Stomach (tissue), 4 donors: ENCODE measurements at regions not wholly inside any gene's neighbourhood (a gene's known extent, or its start where the extent isn't known, plus 50 kb on each side); places are given as distances from the start of the nearest gene placed in this dataset.
"Not testable (repeated sequence)": the region's sequence is repeated elsewhere in the genome, so short reads cannot be mapped to it uniquely, and the experiment has no call there.

Source experiments
- CTCF ChIP-seq, 7 experiments: fragments of 450-650 bp in 4 of 7; fragments of 200-600 bp in 3 of 7; sonication (generic) in 3 of 7; IDR thresholded peaks; one replicate each; pipeline ENCODE4 v1.5.1; 2016 to 2019; ENCODE audit warnings: antibody characterized with exemption in 7 of 7, control low read depth in 2 of 7, mild to moderate bottlenecking in 1 of 7
- POLR2A ChIP-seq, 4 donors: fragments of 450-650 bp; IDR thresholded peaks; one replicate each; pipeline ENCODE4 v1.6.1; 2016; ENCODE audit warnings: antibody characterized with exemption in 4 of 4, control low read depth in 2 of 4, mild to moderate bottlenecking in 1 of 4, moderate library complexity in 1 of 4

- not testable (repeated sequence) for TF ChIP-seq POLR2A, CTCF (IDR thresholded peaks at IDR 0.05)
Observed at GRCh38 chr2:129043677-129044076, 725.0 kb upstream of the HS6ST1 start.
